Ishikawa (cell line): ENCODE measurements at regions not wholly inside any gene's neighbourhood (a gene's known extent, or its start where the extent isn't known, plus 50 kb on each side); places are given as distances from the start of the nearest gene placed in this dataset.

ENCODE experiments used
- MAX ChIP-seq: IDR thresholded peaks from 2 replicates; pipeline ENCODE4 v1.6.1; 2012
- REST ChIP-seq: IDR thresholded peaks from 2 replicates; pipeline ENCODE4 v1.6.1; 2012; ENCODE audit warnings: low read depth, mild to moderate bottlenecking
- TCF12 ChIP-seq: IDR thresholded peaks from 2 replicates; pipeline ENCODE4 v1.6.1; 2012; ENCODE audit warnings: low read depth
- YY1 ChIP-seq: IDR thresholded peaks from 2 replicates; pipeline ENCODE4 v1.6.1; 2012; ENCODE audit warnings: low read depth

- no peak for TF ChIP-seq TCF12
- TF ChIP-seq YY1: no peak
- TF ChIP-seq REST: no peak
- no peak for TF ChIP-seq MAX
Observed at GRCh38 chr9:87346061-87346665, 151.5 kb upstream of the DAPK1 start.
